ENCODE measurements at regions not wholly inside any gene's neighbourhood (a gene's known extent, or its start where the extent isn't known, plus 50 kb on each side); places are given as distances from the start of the nearest gene placed in this dataset.
"Not testable (repeated sequence)": the region's sequence is repeated elsewhere in the genome, so short reads cannot be mapped to it uniquely, and the experiment has no call there.

DNA sequence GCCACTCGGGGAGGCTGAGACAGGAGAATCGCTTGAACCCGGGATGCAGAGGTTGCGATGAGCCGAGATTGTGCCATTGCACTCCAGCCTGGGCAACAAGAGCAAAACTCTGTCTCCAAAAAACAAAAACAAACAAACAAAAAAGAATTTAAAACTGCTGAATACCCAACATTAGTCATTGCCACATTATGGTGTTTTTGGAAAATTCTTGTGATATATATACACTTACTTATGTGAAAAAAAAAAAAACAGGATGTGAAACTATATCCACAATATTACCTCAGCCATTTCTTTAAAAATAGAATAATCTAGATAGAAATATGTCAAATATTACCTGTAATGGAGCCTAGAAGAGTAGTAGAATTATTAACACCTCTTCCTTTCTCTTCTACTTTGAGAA, 288.3 kb upstream of the FN1 start:
- H3K36me3 ChIP-seq, result no peaks in the 10 kb centered on the region
- no peaks in the 10 kb centered on the region for H3K9me3 ChIP-seq
- TF ChIP-seq CTCF (IDR thresholded peaks at IDR 0.05), result no peak
- DNase-seq (no peak), ATAC-seq (no peak)
- H3K4me1 ChIP-seq, result peaks cover 14% of the 10 kb centered on the region
- H3K27me3 ChIP-seq, result no peaks in the 10 kb centered on the region
- H3K27ac ChIP-seq, result no peak overlapping the region
- H3K4me3 ChIP-seq, result no peak overlapping the region
- intact Hi-C loops (cut with DNase I), result no loop called here

GRCh38 chr2:215723631-215724011, 287.8 kb upstream of the FN1 start:
- intact Hi-C loops (cut with DNase I), result no loop called here
- Histone ChIP-seq H3K9me3 (no peaks in the 10 kb centered on the region), H3K27ac (no peak overlapping the region), H3K27me3 (no peaks in the 10 kb centered on the region), H3K36me3 (no peaks in the 10 kb centered on the region), H3K4me1 (peaks cover 13% of the 10 kb centered on the region), H3K4me3 (no peak overlapping the region)
- TF ChIP-seq CTCF (IDR thresholded peaks at IDR 0.05), result no peak
- DNase-seq (no peak), ATAC-seq (no peak)

- TF ChIP-seq CTCF (IDR thresholded peaks at IDR 0.05), result no peak
- intact Hi-C loops (cut with DNase I), result no loop called here
- H3K36me3 ChIP-seq, result no peaks in the 10 kb centered on the region
- ATAC-seq (no peak), DNase-seq (no peak)
- no peaks in the 10 kb centered on the region for H3K27me3 ChIP-seq
- no peak overlapping the region for H3K27ac ChIP-seq
- peaks cover 13% of the 10 kb centered on the region for H3K4me1 ChIP-seq
- no peak overlapping the region for H3K4me3 ChIP-seq
- H3K9me3 ChIP-seq, result no peaks in the 10 kb centered on the region
Measured at GRCh38 chr2:215722986-215723630, 287.2 kb upstream of the FN1 start.

- intact Hi-C loops (cut with DNase I), result no loop called here
- peaks cover 17% of the 10 kb centered on the region for H3K4me1 ChIP-seq
- no peak overlapping the region for H3K4me3 ChIP-seq
- TF ChIP-seq CTCF (IDR thresholded peaks at IDR 0.05), result no peak
- H3K9me3 ChIP-seq, result no peaks in the 10 kb centered on the region
- no peak overlapping the region for H3K27ac ChIP-seq
- no peaks in the 10 kb centered on the region for H3K27me3 ChIP-seq
- no peaks in the 10 kb centered on the region for H3K36me3 ChIP-seq
- ATAC-seq, result no peak
- no peak for DNase-seq
Measured at GRCh38 chr2:215722125-215722524, 286.3 kb upstream of the FN1 start.

- H3K27ac ChIP-seq; ATAC-seq; H3K36me3 ChIP-seq; H3K27me3 ChIP-seq; H3K4me3 ChIP-seq; intact Hi-C loops (cut with DNase I); H3K9me3 ChIP-seq; DNase-seq: not testable (repeated sequence)
- H3K4me1 ChIP-seq, result peaks cover 17% of the 10 kb centered on the region
Measured at GRCh38 chr2:215721515-215721914, 285.6 kb upstream of the FN1 start.

GRCh38 chr2:215718890-215719289, 283.0 kb upstream of the FN1 start:
- Histone ChIP-seq H3K4me1 (peaks cover 20% of the 10 kb centered on the region), H3K9me3 (no peaks in the 10 kb centered on the region), H3K4me3 (no peak overlapping the region), H3K27me3 (no peaks in the 10 kb centered on the region), H3K36me3 (no peaks in the 10 kb centered on the region), H3K27ac (peak overlapping the region; percentile 9)
- intact Hi-C loops (cut with DNase I), result no loop called here
- TF ChIP-seq CTCF (IDR thresholded peaks at IDR 0.05), result no peak
- ATAC-seq (no peak), DNase-seq (no peak)
